Fibroblast of mammary gland (primary cell): ENCODE measurements at regions not wholly inside any gene's neighbourhood (a gene's known extent, or its start where the extent isn't known, plus 50 kb on each side); places are given as distances from the start of the nearest gene placed in this dataset.

Experiments
- DNase-seq: peaks from one replicate; pipeline ENCODE4 v3.0.0-alpha.2; 2010; ENCODE audit warnings: low read depth
- H3K4me3 ChIP-seq: 2 replicates; pipeline ENCODE4 v1.5.1; 2011; ENCODE audit warnings: low read depth, mild to moderate bottlenecking, low read length, moderate library complexity; ENCODE audit not compliant: control insufficient read depth
- CTCF ChIP-seq: conservative IDR thresholded peaks from 2 replicates; pipeline ENCODE4 v1.5.1; 2011; ENCODE audit warnings: low read depth, low read length, inconsistent platforms; ENCODE audit not compliant: control insufficient read depth, insufficient read depth

DNA sequence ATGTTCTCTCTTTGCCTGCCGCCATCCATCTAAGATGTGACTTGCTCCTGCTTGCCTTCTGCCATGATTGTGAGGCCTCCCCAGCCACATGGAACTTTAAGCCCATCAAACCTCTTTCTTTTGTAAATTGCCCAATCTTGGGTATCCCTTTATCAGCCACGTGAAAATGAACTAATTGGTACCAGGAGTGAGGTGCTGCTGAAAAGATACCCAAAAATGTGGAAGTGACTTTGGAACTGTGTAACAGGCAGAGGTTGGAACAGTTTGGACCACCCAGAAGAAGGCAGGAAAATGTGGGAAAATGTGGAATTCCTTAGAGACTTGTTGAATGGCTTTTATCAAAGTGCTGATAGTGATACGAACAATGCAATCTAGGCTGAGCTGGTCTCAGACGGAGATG lies 694.9 kb downstream of the FRK start:
- no peak for DNase-seq
- H3K4me3 ChIP-seq: no peak overlapping the region
- no peak for TF ChIP-seq CTCF

- H3K4me3 ChIP-seq: no peak overlapping the region
- no peak for DNase-seq
- no peak for TF ChIP-seq CTCF
Observed at GRCh38 chr6:115363379-115363778, 697.3 kb downstream of the FRK start.

- H3K4me3 ChIP-seq: no peak overlapping the region
- no peak for DNase-seq
- TF ChIP-seq CTCF: no peak
Observed at GRCh38 chr6:115362234-115362633, 698.5 kb downstream of the FRK start.

- no peak for DNase-seq
- H3K4me3 ChIP-seq: no peak overlapping the region
- TF ChIP-seq CTCF: no peak
Observed at GRCh38 chr6:115360602-115361325, 699.9 kb downstream of the FRK start.

DNA sequence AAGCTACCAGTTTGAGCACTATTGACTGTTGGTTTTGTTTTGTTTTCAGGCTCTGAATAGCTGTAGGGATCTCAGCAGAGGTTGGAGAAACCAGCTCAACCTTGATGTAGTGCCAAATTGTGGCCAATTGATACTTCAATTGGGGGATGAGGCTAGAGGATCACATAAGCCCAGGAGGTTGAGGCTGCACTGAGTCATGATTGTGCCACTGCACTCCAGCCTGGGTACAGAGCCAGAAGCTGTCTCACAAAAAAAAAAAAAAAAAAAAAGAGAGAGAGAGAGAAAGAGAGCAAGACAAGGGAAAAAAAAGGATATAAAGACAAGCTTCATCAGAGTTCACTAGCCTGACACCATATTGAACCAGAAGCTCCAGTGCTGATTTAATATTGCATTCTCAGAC lies 702.1 kb downstream of the FRK start:
- no peak overlapping the region for H3K4me3 ChIP-seq
- DNase-seq: no peak
- TF ChIP-seq CTCF: no peak

GRCh38 chr6:115356371-115356770 lies 704.3 kb downstream of the FRK start:
- DNase-seq: no peak
- TF ChIP-seq CTCF: no peak
- H3K4me3 ChIP-seq: no peak overlapping the region

GRCh38 chr6:115323001-115323400 lies 737.7 kb downstream of the FRK start:
- no peak for TF ChIP-seq CTCF
- DNase-seq: no peak
- H3K4me3 ChIP-seq: no peak overlapping the region
